GM23248 (cell line): ENCODE measurements at regions not wholly inside any gene's neighbourhood (a gene's known extent, or its start where the extent isn't known, plus 50 kb on each side); places are given as distances from the start of the nearest gene placed in this dataset.

ENCODE experiments used
- EZH2 ChIP-seq: fragments of 200-600 bp; sonication (generic); IDR thresholded peaks from 2 replicates; pipeline ENCODE4 v1.6.1; 2018; ENCODE audit warnings: antibody characterized with exemption, mild to moderate bottlenecking; ENCODE audit not compliant: insufficient read depth, poor library complexity, severe bottlenecking
- EZH2phosphoT487 ChIP-seq: fragments of 200-600 bp; sonication (generic); IDR thresholded peaks from 2 replicates; pipeline ENCODE4 v1.6.1; 2018; ENCODE audit warnings: antibody characterized with exemption, moderate library complexity, mild to moderate bottlenecking, low read depth; ENCODE audit not compliant: insufficient read depth

DNA sequence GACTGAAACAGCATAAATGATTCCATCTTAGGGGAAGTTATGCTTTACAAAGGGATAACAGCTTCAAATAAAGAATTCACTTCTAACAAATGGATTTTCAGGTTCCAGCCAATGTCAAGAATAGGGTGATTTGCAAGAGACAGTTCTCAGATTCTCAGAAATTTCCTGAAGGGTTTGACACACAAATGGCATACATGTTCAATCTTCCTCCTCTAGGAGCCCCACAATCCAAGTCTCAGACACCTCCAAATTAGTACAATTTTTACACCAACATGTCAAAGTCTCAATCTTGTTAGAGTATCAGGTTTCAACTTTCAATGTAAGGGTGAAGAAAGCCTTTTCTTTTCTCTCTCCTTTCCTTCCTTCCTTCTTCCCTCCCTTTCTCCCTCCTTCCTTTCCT is 996.6 kb downstream of the TLE1 start:
- TF ChIP-seq EZH2 = no peak
- no peak for TF ChIP-seq EZH2phosphoT487
